ENCODE measurements at regions not wholly inside any gene's neighbourhood (a gene's known extent, or its start where the extent isn't known, plus 50 kb on each side); places are given as distances from the start of the nearest gene placed in this dataset.

DNA sequence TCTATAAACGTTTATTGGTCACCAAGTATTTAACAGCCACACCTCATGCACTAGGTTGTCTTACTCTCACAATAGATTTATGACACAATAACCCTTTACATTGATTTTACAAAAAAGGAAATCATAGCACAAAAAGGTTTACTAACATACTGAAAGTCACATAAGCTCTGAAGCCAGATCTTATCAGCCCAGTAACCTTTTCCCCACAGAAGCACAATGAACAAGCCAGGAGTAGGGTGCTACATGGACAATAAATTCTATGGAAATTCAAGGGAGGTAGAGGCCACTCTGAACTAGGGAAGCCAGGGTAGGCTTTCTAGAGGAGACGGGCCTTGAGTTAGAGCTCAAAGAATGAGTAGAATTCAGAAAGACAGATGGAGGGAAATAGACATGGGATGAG is 633.5 kb upstream of the CADM1 start:
- no peak overlapping the region for H3K27ac ChIP-seq
- TF ChIP-seq, protein P1, sequence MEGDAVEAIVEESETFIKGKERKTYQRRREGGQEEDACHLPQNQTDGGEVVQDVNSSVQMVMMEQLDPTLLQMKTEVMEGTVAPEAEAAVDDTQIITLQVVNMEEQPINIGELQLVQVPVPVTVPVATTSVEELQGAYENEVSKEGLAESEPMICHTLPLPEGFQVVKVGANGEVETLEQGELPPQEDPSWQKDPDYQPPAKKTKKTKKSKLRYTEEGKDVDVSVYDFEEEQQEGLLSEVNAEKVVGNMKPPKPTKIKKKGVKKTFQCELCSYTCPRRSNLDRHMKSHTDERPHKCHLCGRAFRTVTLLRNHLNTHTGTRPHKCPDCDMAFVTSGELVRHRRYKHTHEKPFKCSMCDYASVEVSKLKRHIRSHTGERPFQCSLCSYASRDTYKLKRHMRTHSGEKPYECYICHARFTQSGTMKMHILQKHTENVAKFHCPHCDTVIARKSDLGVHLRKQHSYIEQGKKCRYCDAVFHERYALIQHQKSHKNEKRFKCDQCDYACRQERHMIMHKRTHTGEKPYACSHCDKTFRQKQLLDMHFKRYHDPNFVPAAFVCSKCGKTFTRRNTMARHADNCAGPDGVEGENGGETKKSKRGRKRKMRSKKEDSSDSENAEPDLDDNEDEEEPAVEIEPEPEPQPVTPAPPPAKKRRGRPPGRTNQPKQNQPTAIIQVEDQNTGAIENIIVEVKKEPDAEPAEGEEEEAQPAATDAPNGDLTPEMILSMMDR (IDR thresholded peaks at IDR 0.05): no peak
- no peak for TF ChIP-seq ZFX (IDR thresholded peaks at IDR 0.05; ENCODE audit: borderline replicate concordance)

DNA sequence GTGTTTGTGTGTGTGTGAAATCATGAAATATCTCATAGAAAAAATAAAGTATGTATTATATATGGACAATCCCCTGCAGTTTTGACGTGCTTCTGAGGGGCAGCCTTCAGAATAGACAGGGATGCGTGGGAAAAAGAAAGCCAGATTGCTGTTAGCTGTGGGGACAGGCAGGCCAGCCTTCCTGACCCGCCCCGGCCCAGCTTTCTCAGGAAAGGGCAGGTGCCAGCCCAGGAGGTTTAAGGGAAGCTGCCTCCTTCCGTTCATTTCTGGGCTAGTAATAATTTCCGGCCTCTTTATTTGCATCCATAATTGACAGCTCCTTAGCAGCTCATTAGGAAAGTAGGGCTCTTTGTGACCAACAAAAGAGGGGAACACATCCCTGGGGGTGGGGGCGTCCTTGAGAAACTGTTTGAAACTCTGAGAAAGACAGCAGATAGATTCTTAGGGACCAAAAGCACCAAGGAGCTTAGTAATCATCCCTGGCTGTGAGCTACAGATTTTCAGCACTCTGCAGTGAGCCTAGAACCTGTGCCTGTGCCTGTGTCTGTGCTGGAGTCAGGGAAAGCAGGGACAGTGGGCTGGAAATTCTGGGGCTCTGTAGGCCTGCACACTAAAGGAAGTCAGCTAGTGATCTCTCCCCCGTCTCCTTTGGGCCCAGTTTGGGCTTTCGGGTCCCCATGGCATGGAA is 632.9 kb upstream of the CADM1 start:
- TF ChIP-seq ZFX (IDR thresholded peaks at IDR 0.05; ENCODE audit: borderline replicate concordance): no peak
- TF ChIP-seq, protein P1 (IDR thresholded peaks at IDR 0.05): no peak
- no peak overlapping the region for H3K27ac ChIP-seq

DNA sequence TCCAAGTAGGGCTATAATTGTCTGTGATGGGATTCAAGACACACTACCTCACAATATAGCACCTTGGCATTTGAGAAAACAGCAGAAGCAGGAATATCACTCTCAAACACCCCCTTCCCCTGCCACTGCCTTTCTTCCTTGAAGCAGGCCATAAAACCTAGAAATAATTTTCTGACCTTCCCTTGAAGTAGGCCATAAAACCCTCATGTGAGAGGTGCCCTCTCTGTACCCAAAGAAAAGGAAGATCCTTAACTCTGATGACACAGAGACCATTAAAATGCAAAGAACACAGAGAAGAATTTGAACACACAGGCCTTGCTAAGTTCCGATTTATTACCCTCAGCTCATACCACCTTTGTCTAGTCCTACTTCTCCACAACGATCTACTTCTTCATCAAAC is 631.7 kb upstream of the CADM1 start:
- H3K27ac ChIP-seq: no peak overlapping the region
- TF ChIP-seq, protein P1 (IDR thresholded peaks at IDR 0.05): no peak
- no peak for TF ChIP-seq ZFX (IDR thresholded peaks at IDR 0.05; ENCODE audit: borderline replicate concordance)

DNA sequence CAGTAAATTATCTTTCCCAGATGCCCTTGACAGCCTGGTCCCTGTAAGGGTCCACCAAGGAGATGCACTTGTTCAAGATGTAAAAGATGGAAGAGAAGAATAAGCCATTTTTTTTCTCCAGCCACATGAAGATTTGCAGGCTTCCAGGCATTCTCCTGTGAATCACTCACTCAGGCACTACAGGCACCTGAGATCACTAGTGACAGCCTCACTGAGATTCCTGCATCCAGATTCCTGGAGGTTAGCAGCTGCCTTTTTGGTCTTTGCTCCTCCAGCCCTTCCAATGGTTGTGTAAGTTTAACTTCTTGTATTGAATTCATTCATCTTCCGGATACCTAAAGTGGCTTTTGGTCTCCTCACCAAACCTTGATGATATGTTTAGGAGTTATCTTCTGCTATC is 630.2 kb upstream of the CADM1 start:
- TF ChIP-seq ZFX (IDR thresholded peaks at IDR 0.05; ENCODE audit: borderline replicate concordance): no peak
- TF ChIP-seq, protein P1 (IDR thresholded peaks at IDR 0.05): no peak

DNA sequence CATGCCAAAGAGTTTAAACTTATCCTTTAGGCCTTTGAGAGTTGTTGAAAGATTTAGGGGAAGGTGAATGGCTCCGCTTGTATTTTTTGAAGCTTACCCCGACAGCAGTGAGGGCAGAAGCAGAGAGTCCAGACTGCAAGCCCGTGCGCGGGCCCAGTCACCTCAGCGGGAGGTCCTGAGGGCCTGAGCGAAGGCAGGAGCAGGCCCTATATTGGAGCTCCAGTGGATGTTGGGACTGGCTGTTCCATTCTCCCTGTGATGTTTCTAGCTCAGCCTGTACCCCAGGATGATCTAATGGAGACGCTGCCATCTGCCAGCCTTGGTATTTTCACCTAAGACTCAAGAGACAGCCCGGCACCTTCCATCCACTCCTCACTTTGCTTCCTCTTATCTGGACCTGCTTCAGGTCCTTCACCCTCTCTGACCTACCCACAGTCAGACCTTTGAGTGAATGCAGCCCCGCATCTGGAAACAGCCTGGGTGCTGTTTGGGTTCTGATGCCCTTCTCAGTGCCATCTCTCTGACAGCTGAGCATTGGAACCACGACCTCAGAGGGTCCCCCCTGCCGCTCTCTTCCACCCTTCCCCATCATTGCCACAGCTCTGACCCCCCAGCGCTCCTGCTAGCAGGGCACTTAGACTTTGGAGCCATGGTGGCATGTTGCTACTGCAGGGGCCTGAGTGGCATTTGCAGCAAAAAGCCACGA is 628.2 kb upstream of the CADM1 start:
- TF ChIP-seq ZFX (IDR thresholded peaks at IDR 0.05; ENCODE audit: borderline replicate concordance): no peak
- TF ChIP-seq, protein P1 (IDR thresholded peaks at IDR 0.05): no peak
- no peak overlapping the region for H3K27ac ChIP-seq

More for the DNA sequence above, 630.2 kb upstream of the CADM1 start:
- no peak overlapping the region for H3K27ac ChIP-seq

DNA sequence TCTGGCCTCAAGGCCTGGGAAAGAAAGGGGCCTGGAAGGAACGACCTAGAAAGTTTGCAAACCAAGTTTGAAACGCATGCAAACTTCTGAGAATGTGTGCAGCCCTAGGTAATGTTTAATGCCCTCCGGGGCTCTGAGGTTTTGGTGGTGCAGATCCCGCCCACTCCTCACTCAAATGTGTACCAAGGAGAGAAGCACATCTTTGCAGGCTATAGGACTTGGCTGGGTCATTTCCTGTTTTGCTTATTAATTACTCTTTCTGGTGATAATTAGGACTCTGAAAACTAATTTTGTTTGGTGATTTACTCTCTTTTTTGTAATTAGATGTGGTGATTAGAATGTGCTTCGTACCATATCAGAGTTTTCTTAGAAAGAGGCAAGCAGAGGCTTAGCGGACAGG is 625.9 kb upstream of the CADM1 start:
- TF ChIP-seq ZFX (IDR thresholded peaks at IDR 0.05; ENCODE audit: borderline replicate concordance): no peak
- TF ChIP-seq, protein P1 (IDR thresholded peaks at IDR 0.05): no peak
- H3K27ac ChIP-seq: no peak overlapping the region

DNA sequence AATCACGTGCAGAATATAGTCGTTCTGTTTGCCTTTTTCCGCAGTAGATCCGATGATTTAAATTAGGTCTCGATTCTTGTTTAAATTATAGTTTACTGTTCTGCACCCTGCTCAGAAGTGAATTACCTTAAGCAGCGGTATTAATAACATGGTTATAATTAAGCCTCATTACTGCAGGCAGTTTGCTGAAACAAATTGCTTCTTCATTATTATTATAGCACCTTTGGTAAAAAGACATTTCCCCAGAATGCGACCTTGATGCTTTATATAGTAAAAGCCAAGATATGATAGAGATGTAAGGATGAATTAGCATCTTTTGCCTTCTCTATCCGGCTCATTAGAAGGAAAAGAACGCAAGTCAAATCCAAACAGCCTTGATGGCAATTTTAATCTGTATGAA is 625.2 kb upstream of the CADM1 start:
- H3K27ac ChIP-seq: no peak overlapping the region
- TF ChIP-seq, protein P1 (IDR thresholded peaks at IDR 0.05): no peak
- no peak for TF ChIP-seq ZFX (IDR thresholded peaks at IDR 0.05; ENCODE audit: borderline replicate concordance)

All from 22Rv1 (cell line).